ENCODE measurements at regions not wholly inside any gene's neighbourhood (a gene's known extent, or its start where the extent isn't known, plus 50 kb on each side); places are given as distances from the start of the nearest gene placed in this dataset.

- ChIA-PET POLR2A (no interaction called here), CTCF (no interaction called here)
- ATAC-seq (no peak), DNase-seq (ENCODE audit: low spot score) (no peak)
- no peak overlapping the region for H3K4me3 Mint-ChIP-seq
- no peak for TF ChIP-seq ZNF532 (CRISPR knock-in tag; IDR thresholded peaks at IDR 0.05; ENCODE audit: borderline replicate concordance)
- no peak for TF ChIP-seq USF1 (CRISPR knock-in tag; IDR thresholded peaks at IDR 0.05)
- TF ChIP-seq ZNF232 (CRISPR knock-in tag; IDR thresholded peaks at IDR 0.05) = no peak
- TF ChIP-seq SOX15 (CRISPR knock-in tag; IDR thresholded peaks at IDR 0.05) = no peak
- TF ChIP-seq ELF4 (CRISPR knock-in tag; IDR thresholded peaks at IDR 0.05; ENCODE audit: low read depth) = no peak
- peaks cover 14% of the 10 kb centered on the region for H3K27me3 Mint-ChIP-seq (ENCODE audit: low read depth)
- H3K36me3 Mint-ChIP-seq = peaks cover 6% of the 10 kb centered on the region
- no peak overlapping the region for H3K27ac Mint-ChIP-seq
- peaks cover 14% of the 10 kb centered on the region for H3K9me3 Mint-ChIP-seq
- peaks cover 13% of the 10 kb centered on the region for H3K4me1 Mint-ChIP-seq
Measured at GRCh38 chr1:14011888-14012287, 311.9 kb downstream of the PRDM2 start.

DNA sequence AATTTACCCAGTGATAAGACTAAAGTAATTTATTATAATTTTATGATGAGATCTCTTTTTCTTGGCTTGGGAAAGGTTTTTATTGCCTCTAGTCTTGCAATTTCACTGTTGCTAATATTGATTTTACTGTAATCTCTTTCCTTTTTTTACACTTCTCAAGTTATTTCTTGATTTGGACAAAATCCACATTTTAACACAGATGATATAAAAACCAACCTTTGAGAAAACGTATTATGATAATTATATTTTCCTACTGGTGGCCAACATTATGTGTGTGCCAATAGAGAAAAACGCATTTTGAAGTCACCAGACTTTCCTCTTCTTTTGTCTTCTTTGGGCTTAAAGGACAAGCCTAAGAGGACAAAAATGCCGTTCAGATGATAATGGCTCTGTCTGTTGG, 314.9 kb downstream of the PRDM2 start:
- peaks cover 8% of the 10 kb centered on the region for H3K9me3 Mint-ChIP-seq
- no peak overlapping the region for H3K4me3 Mint-ChIP-seq
- POLR2A ChIA-PET = no interaction called here
- ATAC-seq (no peak), DNase-seq (ENCODE audit: low spot score) (no peak)
- peaks cover 24% of the 10 kb centered on the region for H3K27me3 Mint-ChIP-seq (ENCODE audit: low read depth)
- H3K36me3 Mint-ChIP-seq = peaks cover 3% of the 10 kb centered on the region; the same call in 1 of the 2 replicates
- CTCF ChIA-PET = no interaction called here
- TF ChIP-seq NFE2L1 (CRISPR knock-in tag; IDR thresholded peaks at IDR 0.05) = no peak
- TF ChIP-seq RELA (CRISPR knock-in tag; IDR thresholded peaks at IDR 0.05; ENCODE audit: borderline replicate concordance) = no peak
- no peak for TF ChIP-seq HMGA2 (CRISPR knock-in tag; IDR thresholded peaks at IDR 0.05)
- TF ChIP-seq ATF1 (CRISPR knock-in tag; IDR thresholded peaks at IDR 0.05) = no peak
- TF ChIP-seq, protein P1, sequence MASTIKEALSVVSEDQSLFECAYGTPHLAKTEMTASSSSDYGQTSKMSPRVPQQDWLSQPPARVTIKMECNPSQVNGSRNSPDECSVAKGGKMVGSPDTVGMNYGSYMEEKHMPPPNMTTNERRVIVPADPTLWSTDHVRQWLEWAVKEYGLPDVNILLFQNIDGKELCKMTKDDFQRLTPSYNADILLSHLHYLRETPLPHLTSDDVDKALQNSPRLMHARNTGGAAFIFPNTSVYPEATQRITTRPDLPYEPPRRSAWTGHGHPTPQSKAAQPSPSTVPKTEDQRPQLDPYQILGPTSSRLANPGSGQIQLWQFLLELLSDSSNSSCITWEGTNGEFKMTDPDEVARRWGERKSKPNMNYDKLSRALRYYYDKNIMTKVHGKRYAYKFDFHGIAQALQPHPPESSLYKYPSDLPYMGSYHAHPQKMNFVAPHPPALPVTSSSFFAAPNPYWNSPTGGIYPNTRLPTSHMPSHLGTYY (CRISPR knock-in tag; IDR thresholded peaks at IDR 0.05) = no peak
- TF ChIP-seq, protein P2, sequence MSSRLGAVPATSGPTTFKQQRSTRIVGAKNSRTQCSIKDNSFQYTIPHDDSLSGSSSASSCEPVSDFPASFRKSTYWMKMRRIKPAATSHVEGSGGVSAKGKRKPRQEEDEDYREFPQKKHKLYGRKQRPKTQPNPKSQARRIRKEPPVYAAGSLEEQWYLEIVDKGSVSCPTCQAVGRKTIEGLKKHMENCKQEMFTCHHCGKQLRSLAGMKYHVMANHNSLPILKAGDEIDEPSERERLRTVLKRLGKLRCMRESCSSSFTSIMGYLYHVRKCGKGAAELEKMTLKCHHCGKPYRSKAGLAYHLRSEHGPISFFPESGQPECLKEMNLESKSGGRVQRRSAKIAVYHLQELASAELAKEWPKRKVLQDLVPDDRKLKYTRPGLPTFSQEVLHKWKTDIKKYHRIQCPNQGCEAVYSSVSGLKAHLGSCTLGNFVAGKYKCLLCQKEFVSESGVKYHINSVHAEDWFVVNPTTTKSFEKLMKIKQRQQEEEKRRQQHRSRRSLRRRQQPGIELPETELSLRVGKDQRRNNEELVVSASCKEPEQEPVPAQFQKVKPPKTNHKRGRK (CRISPR knock-in tag; IDR thresholded peaks at IDR 0.05; ENCODE audit: borderline replicate concordance) = no peak
- peaks cover 19% of the 10 kb centered on the region for H3K4me1 Mint-ChIP-seq
- no peak overlapping the region for H3K27ac Mint-ChIP-seq

GRCh38 chr1:14015917-14016316, 315.9 kb downstream of the PRDM2 start:
- CTCF ChIA-PET = interaction anchor here (0.6 kb wide), 1 partner anchor 24 kb away, joined by 3 read pairs; no protein-coding TSS in a partner anchor
- peaks cover 17% of the 10 kb centered on the region for H3K9me3 Mint-ChIP-seq
- peaks cover 3% of the 10 kb centered on the region; the same call in 1 of the 2 replicates for H3K36me3 Mint-ChIP-seq
- POLR2A ChIA-PET = interaction anchor here (0.6 kb wide), 1 partner anchor 761 kb away, joined by 7 read pairs; no protein-coding TSS in a partner anchor
- no peak for ATAC-seq
- H3K4me1 Mint-ChIP-seq = peaks cover 13% of the 10 kb centered on the region
- H3K27me3 Mint-ChIP-seq (ENCODE audit: low read depth) = peaks cover 31% of the 10 kb centered on the region
- no peak overlapping the region for H3K27ac Mint-ChIP-seq
- no peak overlapping the region for H3K4me3 Mint-ChIP-seq
- DNase-seq (ENCODE audit: low spot score) = no peak
- TF ChIP-seq ARID4B (CRISPR knock-in tag; IDR thresholded peaks at IDR 0.05; ENCODE audit: borderline replicate concordance) (no peak), ZNF671 (CRISPR knock-in tag; IDR thresholded peaks at IDR 0.05) (no peak), ATF6 (CRISPR knock-in tag; IDR thresholded peaks at IDR 0.05) (no peak), GTF2I (CRISPR knock-in tag; conservative IDR thresholded peaks at IDR 0.05) (no peak), NFYB (CRISPR knock-in tag; conservative IDR thresholded peaks at IDR 0.05; ENCODE audit: low read depth) (no peak)
- TF ChIP-seq, protein P3, sequence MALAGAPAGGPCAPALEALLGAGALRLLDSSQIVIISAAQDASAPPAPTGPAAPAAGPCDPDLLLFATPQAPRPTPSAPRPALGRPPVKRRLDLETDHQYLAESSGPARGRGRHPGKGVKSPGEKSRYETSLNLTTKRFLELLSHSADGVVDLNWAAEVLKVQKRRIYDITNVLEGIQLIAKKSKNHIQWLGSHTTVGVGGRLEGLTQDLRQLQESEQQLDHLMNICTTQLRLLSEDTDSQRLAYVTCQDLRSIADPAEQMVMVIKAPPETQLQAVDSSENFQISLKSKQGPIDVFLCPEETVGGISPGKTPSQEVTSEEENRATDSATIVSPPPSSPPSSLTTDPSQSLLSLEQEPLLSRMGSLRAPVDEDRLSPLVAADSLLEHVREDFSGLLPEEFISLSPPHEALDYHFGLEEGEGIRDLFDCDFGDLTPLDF (CRISPR knock-in tag; IDR thresholded peaks at IDR 0.05) = no peak
